Panc1 (cell line): ENCODE measurements at regions not wholly inside any gene's neighbourhood (a gene's known extent, or its start where the extent isn't known, plus 50 kb on each side); places are given as distances from the start of the nearest gene placed in this dataset.

Experiments used
- ATAC-seq: fragments of 200-7000 bp; cut with Tn5 transposase; 2 replicates; pipeline ENCODE4 v1.9.1; 2020; ENCODE audit warnings: mild to moderate bottlenecking, moderate library complexity
- BruUV-seq: library from RNA; stranded (reverse); fragments of 400-500 nt; replicated peaks from 2 replicates; lab custom pipeline; 2021; lab: Mats Ljungman, UMichigan
- CTCF ChIA-PET: fragments of 300-600 bp; sonication (Branson Sonifier 250); formaldehyde crosslinking; loops from one replicate; lab custom pipeline; 2022; ENCODE audit warnings: antibody characterized with exemption; lab: Charles Lee
- POLR2A ChIA-PET: fragments of 300-600 bp; sonication (Branson Sonifier 250); formaldehyde crosslinking; loops from one replicate; lab custom pipeline; 2022; ENCODE audit warnings: antibody characterized with exemption; lab: Charles Lee
- DNase-seq: peaks from one replicate; pipeline ENCODE4 v3.0.0-alpha.2; 2010; ENCODE audit warnings: low read depth, low spot score
- H3K27ac ChIP-seq: 2 replicates; pipeline ENCODE4 v1.5.1; 2011; ENCODE audit warnings: mild to moderate bottlenecking, low read length, inconsistent platforms
- H3K27me3 ChIP-seq: fragments of 200-500 bp; sonication (Bioruptor generic); 2 replicates; pipeline ENCODE4 v1.6.0; 2014; ENCODE audit warnings: low read length, inconsistent platforms; ENCODE audit not compliant: control insufficient read depth, insufficient read depth
- H3K36me3 ChIP-seq: fragments of 200-500 bp; sonication (Bioruptor generic); 2 replicates; pipeline ENCODE4 v1.5.1; 2014; ENCODE audit warnings: inconsistent platforms, mild to moderate bottlenecking, low read length, moderate library complexity; ENCODE audit not compliant: control insufficient read depth, insufficient read depth
- H3K4me1 ChIP-seq: 2 replicates; pipeline ENCODE4 v1.5.1; 2011; ENCODE audit warnings: inconsistent platforms, mild to moderate bottlenecking, low read length, moderate library complexity; ENCODE audit not compliant: control insufficient read depth, insufficient read depth
- H3K4me3 ChIP-seq, 2 experiments: 2 replicates each; pipeline ENCODE4 v1.5.1; 2011 to 2012; ENCODE audit warnings: low read depth in 2 of 2, low read length in 2 of 2, mild to moderate bottlenecking in 2 of 2, inconsistent platforms in 1 of 2, moderate library complexity in 1 of 2
- H3K9me3 ChIP-seq: fragments of 200-500 bp; sonication (Bioruptor generic); 2 replicates; pipeline ENCODE4 v1.5.1; 2014; ENCODE audit warnings: low read depth, mild to moderate bottlenecking, inconsistent platforms, low read length, moderate library complexity; ENCODE audit not compliant: control insufficient read depth, insufficient read depth
- CTCF ChIP-seq: fragments of 450-650 bp; IDR thresholded peaks from 2 replicates; pipeline ENCODE4 v1.5.1; 2017; ENCODE audit warnings: mild to moderate bottlenecking
- POLR2AphosphoS5 ChIP-seq: IDR thresholded peaks from 2 replicates; pipeline ENCODE4 v1.6.1; 2012; ENCODE audit warnings: mild to moderate bottlenecking, low read depth, low read length, moderate library complexity
- REST ChIP-seq, 2 experiments: IDR thresholded peaks; 2 replicates each; pipeline ENCODE4 v1.6.1; 2011 to 2012; ENCODE audit warnings: low read depth in 2 of 2, control low read depth in 1 of 2, low read length in 1 of 2, mild to moderate bottlenecking in 1 of 2, moderate library complexity in 1 of 2; ENCODE audit not compliant: insufficient read depth in 1 of 2
- SIN3A ChIP-seq: IDR thresholded peaks from 2 replicates; pipeline ENCODE4 v1.6.1; 2012; ENCODE audit warnings: low read depth, mild to moderate bottlenecking, low read length, moderate library complexity, borderline replicate concordance; ENCODE audit not compliant: insufficient read depth
- TCF7L2 ChIP-seq: IDR thresholded peaks from 2 replicates; pipeline ENCODE4 v1.6.1; 2011; ENCODE audit warnings: mild to moderate bottlenecking, low read depth, low read length, inconsistent platforms
- in situ Hi-C: cut with HindIII; loops from 2 replicates; pipeline ENCODE4 v1.10.0; 2016; ENCODE audit warnings: low sequenced_read_pairs, low pct_unique_long_range_greater_than_20kb
- intact Hi-C: fragments of 100-400 bp; cut with micrococcal nuclease; formaldehyde crosslinking; loops from one replicate; pipeline ENCODE4 v1.10.0; 2022; ENCODE audit not compliant: unreplicated experiment

- no peak for DNase-seq
- Histone ChIP-seq H3K4me1 (no peaks in the 10 kb centered on the region), H3K9me3 (no peaks in the 10 kb centered on the region), H3K36me3 (no peaks in the 10 kb centered on the region), H3K4me3 (no peak overlapping the region), H3K27ac (no peak overlapping the region), H3K27me3 (no peaks in the 10 kb centered on the region)
- no TSS peak for BruUV-seq
- POLR2A ChIA-PET: no interaction called here
- in situ Hi-C loops: no loop called here
- intact Hi-C loops: no loop called here
- no peak for ATAC-seq
- CTCF ChIA-PET: no interaction called here
- TF ChIP-seq TCF7L2 (no peak), REST (IDR thresholded peaks at IDR 0.05; ENCODE audit: insufficient read depth in 1 of 2, low read depth in 2 of 2, low read length in 1 of 2) (no peak), SIN3A (no peak), CTCF (no peak), POLR2AphosphoS5 (no peak)
These were observed 315.8 kb downstream of the MID1IP1 start for GRCh38 chrX:39117101-39117500.

GRCh38 chrX:39121903-39122302 is 320.6 kb downstream of the MID1IP1 start:
- H3K4me3 ChIP-seq: no peak overlapping the region
- CTCF ChIA-PET: no interaction called here
- no peak for ATAC-seq
- POLR2A ChIA-PET: no interaction called here
- in situ Hi-C loops (no loop called here), intact Hi-C loops (no loop called here)
- no peaks in the 10 kb centered on the region for H3K27me3 ChIP-seq
- TF ChIP-seq REST (IDR thresholded peaks at IDR 0.05; ENCODE audit: insufficient read depth in 1 of 2, low read depth in 2 of 2, low read length in 1 of 2): no peak
- no peak for TF ChIP-seq CTCF
- TF ChIP-seq SIN3A: no peak
- no peak for TF ChIP-seq TCF7L2
- TF ChIP-seq POLR2AphosphoS5: no peak
- H3K36me3 ChIP-seq: no peaks in the 10 kb centered on the region
- no peaks in the 10 kb centered on the region for H3K4me1 ChIP-seq
- DNase-seq: no peak
- no TSS peak for BruUV-seq
- H3K27ac ChIP-seq: no peak overlapping the region
- no peaks in the 10 kb centered on the region for H3K9me3 ChIP-seq
